ENCODE measurements at regions not wholly inside any gene's neighbourhood (a gene's known extent, or its start where the extent isn't known, plus 50 kb on each side); places are given as distances from the start of the nearest gene placed in this dataset.

DNA sequence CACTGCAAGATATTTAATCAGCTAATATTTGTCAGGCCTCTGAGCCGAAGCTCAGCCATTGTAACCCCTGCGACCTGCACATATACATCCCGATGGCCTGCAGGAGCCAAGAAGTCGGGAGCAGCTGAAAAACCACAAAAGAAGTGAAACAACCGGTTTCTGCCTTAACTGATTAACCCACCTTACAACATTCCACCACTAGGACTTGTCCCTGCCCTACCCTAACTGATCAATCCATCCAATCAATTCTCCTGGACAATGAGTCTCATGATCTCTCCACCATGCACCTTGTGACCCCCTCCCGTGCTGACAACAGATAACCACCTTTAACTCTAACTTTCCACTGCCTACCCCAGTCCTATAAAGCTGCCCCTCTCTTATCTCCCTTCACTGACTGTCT lies 945.4 kb upstream of the GYPC start:
- no peak for DNase-seq
- no peaks in the 10 kb centered on the region for H3K4me1 ChIP-seq (ENCODE audit: low read length)
- H3K9ac ChIP-seq (ENCODE audit: low read length): no peak overlapping the region
- no peak overlapping the region for H2AFZ ChIP-seq (ENCODE audit: low read length)
- no peaks in the 10 kb centered on the region for H3K9me3 ChIP-seq (replicated peaks; ENCODE audit: insufficient read depth, low read length)
- H3F3A ChIP-seq (ENCODE audit: insufficient read depth, low read length): no peaks in the 10 kb centered on the region
- H3K9me2 ChIP-seq (replicated peaks; ENCODE audit: insufficient read depth, low read length): no peaks in the 10 kb centered on the region
- H3K36me3 ChIP-seq (replicated peaks; ENCODE audit: insufficient read depth, low read length): no peaks in the 10 kb centered on the region
- H3K79me2 ChIP-seq (ENCODE audit: low read length): no peaks in the 10 kb centered on the region
- no peak overlapping the region for H3K4me3 ChIP-seq (ENCODE audit: low read length)
- no peak overlapping the region for H3K27ac ChIP-seq (ENCODE audit: low read length)
- TF ChIP-seq EZH2 (optimal IDR thresholded peaks at IDR 0.05; ENCODE audit: low read depth, low read length) (no peak), EZH2phosphoT487 (IDR thresholded peaks at IDR 0.05; ENCODE audit: low read length) (no peak)
- TF ChIP-seq, protein P1, sequence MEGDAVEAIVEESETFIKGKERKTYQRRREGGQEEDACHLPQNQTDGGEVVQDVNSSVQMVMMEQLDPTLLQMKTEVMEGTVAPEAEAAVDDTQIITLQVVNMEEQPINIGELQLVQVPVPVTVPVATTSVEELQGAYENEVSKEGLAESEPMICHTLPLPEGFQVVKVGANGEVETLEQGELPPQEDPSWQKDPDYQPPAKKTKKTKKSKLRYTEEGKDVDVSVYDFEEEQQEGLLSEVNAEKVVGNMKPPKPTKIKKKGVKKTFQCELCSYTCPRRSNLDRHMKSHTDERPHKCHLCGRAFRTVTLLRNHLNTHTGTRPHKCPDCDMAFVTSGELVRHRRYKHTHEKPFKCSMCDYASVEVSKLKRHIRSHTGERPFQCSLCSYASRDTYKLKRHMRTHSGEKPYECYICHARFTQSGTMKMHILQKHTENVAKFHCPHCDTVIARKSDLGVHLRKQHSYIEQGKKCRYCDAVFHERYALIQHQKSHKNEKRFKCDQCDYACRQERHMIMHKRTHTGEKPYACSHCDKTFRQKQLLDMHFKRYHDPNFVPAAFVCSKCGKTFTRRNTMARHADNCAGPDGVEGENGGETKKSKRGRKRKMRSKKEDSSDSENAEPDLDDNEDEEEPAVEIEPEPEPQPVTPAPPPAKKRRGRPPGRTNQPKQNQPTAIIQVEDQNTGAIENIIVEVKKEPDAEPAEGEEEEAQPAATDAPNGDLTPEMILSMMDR (IDR thresholded peaks at IDR 0.05; ENCODE audit: low read length): no peak
- no peak overlapping the region for H3K4me2 ChIP-seq (ENCODE audit: low read depth, low read length)
- H4K20me1 ChIP-seq (ENCODE audit: insufficient read depth, low read length): no peaks in the 10 kb centered on the region
- H3K27me3 ChIP-seq (replicated peaks; ENCODE audit: insufficient read depth, low read length): no peaks in the 10 kb centered on the region

DNA sequence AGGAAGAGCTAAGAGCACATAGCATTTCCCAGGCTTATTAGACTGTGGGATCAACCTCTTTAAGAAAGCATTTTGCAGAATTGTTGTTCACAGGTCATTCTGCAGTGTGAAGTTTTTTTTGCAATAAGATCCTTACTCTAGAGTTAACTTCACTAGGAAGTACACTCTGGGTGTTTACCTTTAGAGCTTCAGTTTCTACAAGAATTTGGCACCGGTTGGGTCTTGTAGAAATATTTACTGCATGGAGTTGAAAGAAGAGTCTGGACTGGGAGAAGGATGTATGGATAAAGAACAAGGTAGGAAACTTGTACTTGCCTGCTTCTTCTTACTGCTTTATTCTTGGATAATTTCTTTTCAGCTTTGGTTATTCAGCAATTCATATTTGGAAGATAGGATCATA lies 944.9 kb upstream of the GYPC start:
- no peaks in the 10 kb centered on the region for H3K9me2 ChIP-seq (replicated peaks; ENCODE audit: insufficient read depth, low read length)
- no peaks in the 10 kb centered on the region for H3F3A ChIP-seq (ENCODE audit: insufficient read depth, low read length)
- no peak overlapping the region for H3K4me2 ChIP-seq (ENCODE audit: low read depth, low read length)
- DNase-seq: no peak
- H4K20me1 ChIP-seq (ENCODE audit: insufficient read depth, low read length): no peaks in the 10 kb centered on the region
- H3K9ac ChIP-seq (ENCODE audit: low read length): no peak overlapping the region
- H3K4me3 ChIP-seq (ENCODE audit: low read length): no peak overlapping the region
- H3K27me3 ChIP-seq (replicated peaks; ENCODE audit: insufficient read depth, low read length): no peaks in the 10 kb centered on the region
- no peaks in the 10 kb centered on the region for H3K4me1 ChIP-seq (ENCODE audit: low read length)
- TF ChIP-seq EZH2 (optimal IDR thresholded peaks at IDR 0.05; ENCODE audit: low read depth, low read length) (no peak), EZH2phosphoT487 (IDR thresholded peaks at IDR 0.05; ENCODE audit: low read length) (no peak)
- TF ChIP-seq, protein P1 (IDR thresholded peaks at IDR 0.05; ENCODE audit: low read length): no peak
- no peaks in the 10 kb centered on the region for H3K9me3 ChIP-seq (replicated peaks; ENCODE audit: insufficient read depth, low read length)
- H2AFZ ChIP-seq (ENCODE audit: low read length): no peak overlapping the region
- H3K36me3 ChIP-seq (replicated peaks; ENCODE audit: insufficient read depth, low read length): no peaks in the 10 kb centered on the region
- H3K27ac ChIP-seq (ENCODE audit: low read length): no peak overlapping the region
- H3K79me2 ChIP-seq (ENCODE audit: low read length): no peaks in the 10 kb centered on the region

DNA sequence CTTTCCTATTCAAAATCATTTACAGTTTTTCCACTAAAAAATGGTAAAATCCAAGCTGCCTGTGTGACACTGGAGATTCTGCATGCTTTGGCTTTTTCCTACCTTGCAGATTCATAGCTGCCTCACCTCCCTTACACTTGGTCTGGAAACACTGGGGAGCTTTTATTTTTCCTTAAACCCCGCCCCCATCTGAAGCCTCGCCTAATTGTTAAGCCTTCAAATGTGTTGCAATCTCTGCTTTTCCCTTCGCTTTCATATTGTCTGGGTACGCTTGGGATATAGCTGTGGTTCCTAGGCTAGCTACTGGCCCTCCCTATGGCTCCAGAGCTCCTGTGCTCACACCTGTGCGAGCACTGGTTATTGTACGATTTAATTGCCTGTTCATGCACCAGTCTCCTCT lies 942.4 kb upstream of the GYPC start:
- H3K36me3 ChIP-seq (replicated peaks; ENCODE audit: insufficient read depth, low read length): no peaks in the 10 kb centered on the region
- no peaks in the 10 kb centered on the region for H3K9me3 ChIP-seq (replicated peaks; ENCODE audit: insufficient read depth, low read length)
- H2AFZ ChIP-seq (ENCODE audit: low read length): no peak overlapping the region
- no peak overlapping the region for H3K9ac ChIP-seq (ENCODE audit: low read length)
- no peak overlapping the region for H3K27ac ChIP-seq (ENCODE audit: low read length)
- H3K9me2 ChIP-seq (replicated peaks; ENCODE audit: insufficient read depth, low read length): no peaks in the 10 kb centered on the region
- H3F3A ChIP-seq (ENCODE audit: insufficient read depth, low read length): no peaks in the 10 kb centered on the region
- TF ChIP-seq, protein P1 (IDR thresholded peaks at IDR 0.05; ENCODE audit: low read length): no peak
- TF ChIP-seq EZH2phosphoT487 (IDR thresholded peaks at IDR 0.05; ENCODE audit: low read length) (no peak), EZH2 (optimal IDR thresholded peaks at IDR 0.05; ENCODE audit: low read depth, low read length) (no peak)
- H3K79me2 ChIP-seq (ENCODE audit: low read length): no peaks in the 10 kb centered on the region
- H3K4me2 ChIP-seq (ENCODE audit: low read depth, low read length): no peak overlapping the region
- DNase-seq: no peak
- no peak overlapping the region for H3K4me3 ChIP-seq (ENCODE audit: low read length)
- H4K20me1 ChIP-seq (ENCODE audit: insufficient read depth, low read length): no peaks in the 10 kb centered on the region
- peaks cover 2% of the 10 kb centered on the region; the same call in 1 of the 2 replicates for H3K4me1 ChIP-seq (ENCODE audit: low read length)
- no peaks in the 10 kb centered on the region for H3K27me3 ChIP-seq (replicated peaks; ENCODE audit: insufficient read depth, low read length)
